HCT116 (cell line): ENCODE measurements at regions not wholly inside any gene's neighbourhood (a gene's known extent, or its start where the extent isn't known, plus 50 kb on each side); places are given as distances from the start of the nearest gene placed in this dataset.

ENCODE experiments used
- CTCF ChIP-seq, 3 experiments: fragments of 200-600 bp in 1 of 3; sonication (generic) in 1 of 3; IDR thresholded peaks in 2 of 3; conservative IDR thresholded peaks in 1 of 3; 2 replicates each; pipeline ENCODE4 v1.5.1; 2012 to 2017; ENCODE audit warnings: low read depth in 2 of 3, low read length in 2 of 3, antibody characterized with exemption in 1 of 3, borderline replicate concordance in 1 of 3, control low read depth in 1 of 3, mild to moderate bottlenecking in 1 of 3, mixed read lengths in 1 of 3, mixed run types in 1 of 3, moderate library complexity in 1 of 3; ENCODE audit not compliant: insufficient read depth in 1 of 3
- ELF1 ChIP-seq: IDR thresholded peaks from 2 replicates; pipeline ENCODE4 v1.6.1; 2012; ENCODE audit warnings: low read depth, borderline replicate concordance
- EZH2 ChIP-seq: fragments of 200-600 bp; sonication (generic); IDR thresholded peaks from 2 replicates; pipeline ENCODE4 v1.6.1; 2017; ENCODE audit warnings: antibody characterized with exemption, mixed run types
- MAX ChIP-seq: IDR thresholded peaks from 2 replicates; pipeline ENCODE4 v1.6.1; 2012
- POLR2A ChIP-seq: IDR thresholded peaks from 2 replicates; pipeline ENCODE4 v1.7.0; 2011; ENCODE audit warnings: borderline replicate concordance; ENCODE audit not compliant: insufficient read depth, insufficient read length; ENCODE audit errors: extremely low read depth
- POLR2AphosphoS5 ChIP-seq: IDR thresholded peaks from 2 replicates; pipeline ENCODE4 v1.6.1; 2011; ENCODE audit warnings: mild to moderate bottlenecking, low read depth, low read length, moderate library complexity
- RAD21 ChIP-seq: IDR thresholded peaks from 2 replicates; pipeline ENCODE4 v1.6.1; 2012; ENCODE audit warnings: low read depth, mild to moderate bottlenecking
- SP1 ChIP-seq: IDR thresholded peaks from 2 replicates; pipeline ENCODE4 v1.6.1; 2012; ENCODE audit warnings: low read depth
- TCF7L2 ChIP-seq: IDR thresholded peaks from 2 replicates; pipeline ENCODE4 v1.7.0; 2011; ENCODE audit warnings: borderline replicate concordance, inconsistent platforms; ENCODE audit not compliant: insufficient read depth, insufficient read length; ENCODE audit errors: extremely low read depth
- YY1 ChIP-seq: IDR thresholded peaks from 2 replicates; pipeline ENCODE4 v1.6.1; 2011; ENCODE audit warnings: low read length, low read depth, moderate library complexity, mild to moderate bottlenecking; ENCODE audit not compliant: insufficient replicate concordance; ENCODE audit errors: extremely low read depth
- ZFX ChIP-seq: fragments of 450-650 bp; IDR thresholded peaks from 2 replicates; pipeline ENCODE4 v1.6.1; 2017
- ZNF274 ChIP-seq: fragments of 200-500 bp; sonication (Bioruptor generic); IDR thresholded peaks from 2 replicates; pipeline ENCODE4 v1.6.1; 2014; ENCODE audit warnings: mild to moderate bottlenecking, low read depth, low read length, inconsistent platforms

DNA sequence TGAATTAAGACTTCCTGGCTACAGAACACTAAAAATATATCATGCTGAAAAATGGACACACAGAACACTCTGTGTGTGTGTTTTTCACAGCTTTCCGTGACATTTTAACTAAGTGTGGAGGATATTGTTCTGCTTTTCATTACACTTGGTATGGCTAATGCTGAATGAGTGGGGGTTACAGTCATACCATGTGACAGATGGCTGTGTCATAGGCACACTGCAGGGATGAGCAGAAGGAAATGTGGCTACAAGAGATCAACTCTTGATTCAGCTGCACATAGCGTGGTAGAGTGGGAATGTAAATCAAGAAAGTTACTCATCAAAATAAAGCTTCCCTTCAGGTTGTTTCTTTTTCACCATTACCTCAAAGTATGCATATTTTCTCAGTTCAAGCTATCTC is 669.8 kb downstream of the IQCM start:
- TF ChIP-seq CTCF (IDR thresholded peaks at IDR 0.05 in 2 of 3, conservative IDR thresholded peaks at IDR 0.05 in 1 of 3; ENCODE audit: borderline replicate concordance in 1 of 3, insufficient read depth in 1 of 3, low read depth in 2 of 3, low read length in 2 of 3) (no peak), POLR2AphosphoS5 (no peak), MAX (no peak), RAD21 (no peak), POLR2A (no peak), ZNF274 (no peak), EZH2 (no peak), TCF7L2 (no peak), ELF1 (no peak), ZFX (no peak), YY1 (no peak), SP1 (no peak)
